ENCODE measurements at regions not wholly inside any gene's neighbourhood (a gene's known extent, or its start where the extent isn't known, plus 50 kb on each side); places are given as distances from the start of the nearest gene placed in this dataset.

DNA sequence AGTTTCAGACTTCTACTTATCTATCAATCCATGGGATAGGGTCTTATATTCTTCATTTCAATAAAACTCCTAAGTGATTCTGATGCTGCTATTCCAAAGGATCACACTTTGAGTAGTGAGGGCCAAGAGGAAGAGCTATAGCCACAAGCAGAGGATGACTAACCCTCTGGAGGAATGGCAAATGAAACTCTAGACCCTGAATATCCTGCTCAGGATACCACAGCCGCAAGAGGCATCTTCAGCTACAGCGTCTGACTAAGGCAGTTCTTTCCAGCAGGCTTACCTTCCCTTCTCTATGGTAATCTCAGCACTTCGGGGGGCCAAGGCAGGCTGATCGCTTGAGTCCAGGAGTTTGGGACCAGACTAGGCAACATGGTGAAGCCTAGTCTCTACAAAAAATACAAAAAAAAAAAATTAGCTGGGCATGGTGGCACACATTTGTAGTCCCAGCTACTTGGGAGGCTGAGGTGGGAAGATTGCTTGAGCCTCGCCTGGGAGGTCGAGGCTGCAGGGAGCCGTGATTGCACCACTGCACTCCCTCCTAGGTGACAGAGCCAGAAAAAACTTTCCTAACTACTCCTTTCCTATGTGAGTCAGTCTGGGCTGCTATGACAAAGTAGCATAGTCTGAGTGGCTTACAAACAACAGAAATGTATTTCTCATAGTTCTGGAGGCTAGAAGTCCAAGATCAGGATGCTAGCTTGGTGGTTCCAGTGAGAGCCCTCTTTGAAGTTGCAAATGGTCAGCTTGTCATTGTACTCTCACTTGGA is 371.9 kb downstream of the IRS1 start:
- TF ChIP-seq, protein P1, sequence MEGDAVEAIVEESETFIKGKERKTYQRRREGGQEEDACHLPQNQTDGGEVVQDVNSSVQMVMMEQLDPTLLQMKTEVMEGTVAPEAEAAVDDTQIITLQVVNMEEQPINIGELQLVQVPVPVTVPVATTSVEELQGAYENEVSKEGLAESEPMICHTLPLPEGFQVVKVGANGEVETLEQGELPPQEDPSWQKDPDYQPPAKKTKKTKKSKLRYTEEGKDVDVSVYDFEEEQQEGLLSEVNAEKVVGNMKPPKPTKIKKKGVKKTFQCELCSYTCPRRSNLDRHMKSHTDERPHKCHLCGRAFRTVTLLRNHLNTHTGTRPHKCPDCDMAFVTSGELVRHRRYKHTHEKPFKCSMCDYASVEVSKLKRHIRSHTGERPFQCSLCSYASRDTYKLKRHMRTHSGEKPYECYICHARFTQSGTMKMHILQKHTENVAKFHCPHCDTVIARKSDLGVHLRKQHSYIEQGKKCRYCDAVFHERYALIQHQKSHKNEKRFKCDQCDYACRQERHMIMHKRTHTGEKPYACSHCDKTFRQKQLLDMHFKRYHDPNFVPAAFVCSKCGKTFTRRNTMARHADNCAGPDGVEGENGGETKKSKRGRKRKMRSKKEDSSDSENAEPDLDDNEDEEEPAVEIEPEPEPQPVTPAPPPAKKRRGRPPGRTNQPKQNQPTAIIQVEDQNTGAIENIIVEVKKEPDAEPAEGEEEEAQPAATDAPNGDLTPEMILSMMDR (conservative IDR thresholded peaks at IDR 0.05; ENCODE audit: low read depth in 2 of 2) = no peak
- TF ChIP-seq EZH2 (IDR thresholded peaks at IDR 0.05; ENCODE audit: low read depth, unreplicated experiment) (no peak), ZNF331 (CRISPR knock-in tag; IDR thresholded peaks at IDR 0.05; ENCODE audit: low read depth) (no peak), EZH2phosphoT487 (IDR thresholded peaks at IDR 0.05; ENCODE audit: unreplicated experiment) (no peak), POLR2AphosphoS5 (IDR thresholded peaks at IDR 0.05; ENCODE audit: low read depth) (no peak), ZNF114 (CRISPR knock-in tag; IDR thresholded peaks at IDR 0.05) (no peak), CREB1 (CRISPR knock-in tag; IDR thresholded peaks at IDR 0.05; ENCODE audit: low read depth) (no peak), NANOG (IDR thresholded peaks at IDR 0.05; ENCODE audit: borderline replicate concordance) (no peak), JUNB (IDR thresholded peaks at IDR 0.05; ENCODE audit: unreplicated experiment) (no peak), STAT1 (IDR thresholded peaks at IDR 0.05; ENCODE audit: unreplicated experiment) (no peak)
- TF ChIP-seq, protein P2, sequence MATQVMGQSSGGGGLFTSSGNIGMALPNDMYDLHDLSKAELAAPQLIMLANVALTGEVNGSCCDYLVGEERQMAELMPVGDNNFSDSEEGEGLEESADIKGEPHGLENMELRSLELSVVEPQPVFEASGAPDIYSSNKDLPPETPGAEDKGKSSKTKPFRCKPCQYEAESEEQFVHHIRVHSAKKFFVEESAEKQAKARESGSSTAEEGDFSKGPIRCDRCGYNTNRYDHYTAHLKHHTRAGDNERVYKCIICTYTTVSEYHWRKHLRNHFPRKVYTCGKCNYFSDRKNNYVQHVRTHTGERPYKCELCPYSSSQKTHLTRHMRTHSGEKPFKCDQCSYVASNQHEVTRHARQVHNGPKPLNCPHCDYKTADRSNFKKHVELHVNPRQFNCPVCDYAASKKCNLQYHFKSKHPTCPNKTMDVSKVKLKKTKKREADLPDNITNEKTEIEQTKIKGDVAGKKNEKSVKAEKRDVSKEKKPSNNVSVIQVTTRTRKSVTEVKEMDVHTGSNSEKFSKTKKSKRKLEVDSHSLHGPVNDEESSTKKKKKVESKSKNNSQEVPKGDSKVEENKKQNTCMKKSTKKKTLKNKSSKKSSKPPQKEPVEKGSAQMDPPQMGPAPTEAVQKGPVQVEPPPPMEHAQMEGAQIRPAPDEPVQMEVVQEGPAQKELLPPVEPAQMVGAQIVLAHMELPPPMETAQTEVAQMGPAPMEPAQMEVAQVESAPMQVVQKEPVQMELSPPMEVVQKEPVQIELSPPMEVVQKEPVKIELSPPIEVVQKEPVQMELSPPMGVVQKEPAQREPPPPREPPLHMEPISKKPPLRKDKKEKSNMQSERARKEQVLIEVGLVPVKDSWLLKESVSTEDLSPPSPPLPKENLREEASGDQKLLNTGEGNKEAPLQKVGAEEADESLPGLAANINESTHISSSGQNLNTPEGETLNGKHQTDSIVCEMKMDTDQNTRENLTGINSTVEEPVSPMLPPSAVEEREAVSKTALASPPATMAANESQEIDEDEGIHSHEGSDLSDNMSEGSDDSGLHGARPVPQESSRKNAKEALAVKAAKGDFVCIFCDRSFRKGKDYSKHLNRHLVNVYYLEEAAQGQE (IDR thresholded peaks at IDR 0.05; ENCODE audit: unreplicated experiment) = no peak
- TF ChIP-seq, protein P3, sequence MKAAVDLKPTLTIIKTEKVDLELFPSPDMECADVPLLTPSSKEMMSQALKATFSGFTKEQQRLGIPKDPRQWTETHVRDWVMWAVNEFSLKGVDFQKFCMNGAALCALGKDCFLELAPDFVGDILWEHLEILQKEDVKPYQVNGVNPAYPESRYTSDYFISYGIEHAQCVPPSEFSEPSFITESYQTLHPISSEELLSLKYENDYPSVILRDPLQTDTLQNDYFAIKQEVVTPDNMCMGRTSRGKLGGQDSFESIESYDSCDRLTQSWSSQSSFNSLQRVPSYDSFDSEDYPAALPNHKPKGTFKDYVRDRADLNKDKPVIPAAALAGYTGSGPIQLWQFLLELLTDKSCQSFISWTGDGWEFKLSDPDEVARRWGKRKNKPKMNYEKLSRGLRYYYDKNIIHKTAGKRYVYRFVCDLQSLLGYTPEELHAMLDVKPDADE (IDR thresholded peaks at IDR 0.05) = no peak
- TF ChIP-seq, protein P4, sequence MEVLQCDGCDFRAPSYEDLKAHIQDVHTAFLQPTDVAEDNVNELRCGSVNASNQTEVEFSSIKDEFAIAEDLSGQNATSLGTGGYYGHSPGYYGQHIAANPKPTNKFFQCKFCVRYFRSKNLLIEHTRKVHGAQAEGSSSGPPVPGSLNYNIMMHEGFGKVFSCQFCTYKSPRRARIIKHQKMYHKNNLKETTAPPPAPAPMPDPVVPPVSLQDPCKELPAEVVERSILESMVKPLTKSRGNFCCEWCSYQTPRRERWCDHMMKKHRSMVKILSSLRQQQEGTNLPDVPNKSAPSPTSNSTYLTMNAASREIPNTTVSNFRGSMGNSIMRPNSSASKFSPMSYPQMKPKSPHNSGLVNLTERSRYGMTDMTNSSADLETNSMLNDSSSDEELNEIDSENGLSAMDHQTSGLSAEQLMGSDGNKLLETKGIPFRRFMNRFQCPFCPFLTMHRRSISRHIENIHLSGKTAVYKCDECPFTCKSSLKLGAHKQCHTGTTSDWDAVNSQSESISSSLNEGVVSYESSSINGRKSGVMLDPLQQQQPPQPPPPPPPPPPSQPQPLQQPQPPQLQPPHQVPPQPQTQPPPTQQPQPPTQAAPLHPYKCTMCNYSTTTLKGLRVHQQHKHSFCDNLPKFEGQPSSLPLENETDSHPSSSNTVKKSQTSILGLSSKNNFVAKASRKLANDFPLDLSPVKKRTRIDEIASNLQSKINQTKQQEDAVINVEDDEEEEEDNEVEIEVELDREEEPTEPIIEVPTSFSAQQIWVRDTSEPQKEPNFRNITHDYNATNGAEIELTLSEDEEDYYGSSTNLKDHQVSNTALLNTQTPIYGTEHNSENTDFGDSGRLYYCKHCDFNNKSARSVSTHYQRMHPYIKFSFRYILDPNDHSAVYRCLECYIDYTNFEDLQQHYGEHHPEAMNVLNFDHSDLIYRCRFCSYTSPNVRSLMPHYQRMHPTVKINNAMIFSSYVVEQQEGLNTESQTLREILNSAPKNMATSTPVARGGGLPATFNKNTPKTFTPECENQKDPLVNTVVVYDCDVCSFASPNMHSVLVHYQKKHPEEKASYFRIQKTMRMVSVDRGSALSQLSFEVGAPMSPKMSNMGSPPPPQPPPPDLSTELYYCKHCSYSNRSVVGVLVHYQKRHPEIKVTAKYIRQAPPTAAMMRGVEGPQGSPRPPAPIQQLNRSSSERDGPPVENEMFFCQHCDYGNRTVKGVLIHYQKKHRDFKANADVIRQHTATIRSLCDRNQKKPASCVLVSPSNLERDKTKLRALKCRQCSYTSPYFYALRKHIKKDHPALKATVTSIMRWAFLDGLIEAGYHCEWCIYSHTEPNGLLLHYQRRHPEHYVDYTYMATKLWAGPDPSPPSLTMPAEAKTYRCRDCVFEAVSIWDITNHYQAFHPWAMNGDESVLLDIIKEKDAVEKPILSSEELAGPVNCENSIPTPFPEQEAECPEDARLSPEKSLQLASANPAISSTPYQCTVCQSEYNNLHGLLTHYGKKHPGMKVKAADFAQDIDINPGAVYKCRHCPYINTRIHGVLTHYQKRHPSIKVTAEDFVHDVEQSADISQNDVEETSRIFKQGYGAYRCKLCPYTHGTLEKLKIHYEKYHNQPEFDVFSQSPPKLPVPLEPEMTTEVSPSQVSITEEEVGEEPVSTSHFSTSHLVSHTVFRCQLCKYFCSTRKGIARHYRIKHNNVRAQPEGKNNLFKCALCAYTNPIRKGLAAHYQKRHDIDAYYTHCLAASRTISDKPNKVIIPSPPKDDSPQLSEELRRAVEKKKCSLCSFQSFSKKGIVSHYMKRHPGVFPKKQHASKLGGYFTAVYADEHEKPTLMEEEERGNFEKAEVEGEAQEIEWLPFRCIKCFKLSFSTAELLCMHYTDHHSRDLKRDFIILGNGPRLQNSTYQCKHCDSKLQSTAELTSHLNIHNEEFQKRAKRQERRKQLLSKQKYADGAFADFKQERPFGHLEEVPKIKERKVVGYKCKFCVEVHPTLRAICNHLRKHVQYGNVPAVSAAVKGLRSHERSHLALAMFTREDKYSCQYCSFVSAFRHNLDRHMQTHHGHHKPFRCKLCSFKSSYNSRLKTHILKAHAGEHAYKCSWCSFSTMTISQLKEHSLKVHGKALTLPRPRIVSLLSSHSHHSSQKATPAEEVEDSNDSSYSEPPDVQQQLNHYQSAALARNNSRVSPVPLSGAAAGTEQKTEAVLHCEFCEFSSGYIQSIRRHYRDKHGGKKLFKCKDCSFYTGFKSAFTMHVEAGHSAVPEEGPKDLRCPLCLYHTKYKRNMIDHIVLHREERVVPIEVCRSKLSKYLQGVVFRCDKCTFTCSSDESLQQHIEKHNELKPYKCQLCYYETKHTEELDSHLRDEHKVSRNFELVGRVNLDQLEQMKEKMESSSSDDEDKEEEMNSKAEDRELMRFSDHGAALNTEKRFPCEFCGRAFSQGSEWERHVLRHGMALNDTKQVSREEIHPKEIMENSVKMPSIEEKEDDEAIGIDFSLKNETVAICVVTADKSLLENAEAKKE (CRISPR knock-in tag; IDR thresholded peaks at IDR 0.05) = no peak
